Esophagus (tissue), 2 donors: ENCODE measurements at regions not wholly inside any gene's neighbourhood (a gene's known extent, or its start where the extent isn't known, plus 50 kb on each side); places are given as distances from the start of the nearest gene placed in this dataset.
"Not testable (repeated sequence)": the region's sequence is repeated elsewhere in the genome, so short reads cannot be mapped to it uniquely, and the experiment has no call there.

ENCODE experiments used
- H3K27ac ChIP-seq, 2 donors: one replicate each; pipeline ENCODE4 v1.5.1; 2013; ENCODE audit warnings: low read depth in 2 of 2, mild to moderate bottlenecking in 2 of 2, inconsistent platforms in 1 of 2, low read length in 1 of 2, moderate library complexity in 1 of 2
- H3K27me3 ChIP-seq, 2 donors: one replicate each; pipeline ENCODE4 v1.6.1; 2013; ENCODE audit warnings: low read length in 2 of 2, control low read depth in 1 of 2, mild to moderate bottlenecking in 1 of 2; ENCODE audit not compliant: insufficient read depth in 2 of 2, control insufficient read depth in 1 of 2
- H3K36me3 ChIP-seq, 2 donors: one replicate each; pipeline ENCODE4 v1.6.1; 2013; ENCODE audit warnings: low read length in 1 of 2; ENCODE audit not compliant: control insufficient read depth in 2 of 2, insufficient read depth in 2 of 2
- H3K4me1 ChIP-seq, 2 donors: one replicate each; pipeline ENCODE4 v1.6.1; 2013; ENCODE audit warnings: low read length in 1 of 2; ENCODE audit not compliant: control insufficient read depth in 2 of 2, insufficient read depth in 2 of 2
- H3K4me3 ChIP-seq, 2 donors: one replicate each; pipeline ENCODE4 v1.5.1; 2013; ENCODE audit warnings: low read length in 2 of 2, mild to moderate bottlenecking in 2 of 2, low read depth in 1 of 2, moderate library complexity in 1 of 2
- H3K9me3 ChIP-seq, 2 donors: one replicate each; pipeline ENCODE4 v1.6.1; 2013; ENCODE audit warnings: mild to moderate bottlenecking in 2 of 2, low read depth in 1 of 2, low read length in 1 of 2, moderate library complexity in 1 of 2; ENCODE audit not compliant: control insufficient read depth in 2 of 2, insufficient read depth in 1 of 2
- WGBS, 2 donors: extraction: QIAGEN DNeasy Blood & Tissue Kit; methylation state at CpG; one replicate each; pipeline ENCODE4 v1.1.7; 2013; 5-methylcytosine and 5-hydroxymethylcytosine counted together
- donor health status: healthy with polysubstance abuse.
- donor health status: Bipolar disorder and iron deficiency.

- WGBS, 2 donors, result 93 to 95% methylated on average over 31 to 38 of the region's 38 CpGs
- not testable (repeated sequence) for H3K36me3 ChIP-seq, H3K4me1 ChIP-seq, H3K4me3 ChIP-seq, H3K27ac ChIP-seq, H3K27me3 ChIP-seq, H3K9me3 ChIP-seq
Observed at GRCh38 chr4:63942706-63943286, 466.5 kb downstream of the TECRL start.

- 40 to 45% methylated on average over 4 of the region's 4 CpGs for WGBS, 2 donors
- Histone ChIP-seq H3K36me3 (no peaks in the 10 kb centered on the region), H3K4me3 (no peak overlapping the region), H3K4me1 (no peaks in the 10 kb centered on the region), H3K27ac (no peak overlapping the region), H3K9me3 (no peaks in the 10 kb centered on the region), H3K27me3 (no peaks in the 10 kb centered on the region)
Observed at GRCh38 chr4:63937961-63938360, 471.3 kb downstream of the TECRL start.

GRCh38 chr4:63922146-63922545 lies 487.1 kb downstream of the TECRL start:
- Histone ChIP-seq H3K36me3 (no peaks in the 10 kb centered on the region), H3K4me3 (no peak overlapping the region), H3K9me3 (peaks cover 0 to 7% of the 10 kb centered on the region in 2 donors), H3K4me1 (no peaks in the 10 kb centered on the region), H3K27me3 (no peaks in the 10 kb centered on the region), H3K27ac (no peak overlapping the region)
- WGBS, 2 donors, result 73% methylated on average over 8 of the region's 8 CpGs

GRCh38 chr4:63921561-63921960 lies 487.7 kb downstream of the TECRL start:
- Histone ChIP-seq H3K9me3 (peaks cover 0 to 7% of the 10 kb centered on the region in 2 donors), H3K4me1 (no peaks in the 10 kb centered on the region), H3K27me3 (no peaks in the 10 kb centered on the region), H3K36me3 (no peaks in the 10 kb centered on the region), H3K27ac (no peak overlapping the region), H3K4me3 (no peak overlapping the region)
- WGBS, 2 donors, result 86 to 87% methylated on average over 10 of the region's 10 CpGs

GRCh38 chr4:63919636-63920365 lies 489.4 kb downstream of the TECRL start:
- H3K36me3 ChIP-seq, result no peaks in the 10 kb centered on the region
- no peaks in the 10 kb centered on the region for H3K27me3 ChIP-seq
- no peak overlapping the region for H3K27ac ChIP-seq
- no peak overlapping the region for H3K4me3 ChIP-seq
- no peaks in the 10 kb centered on the region for H3K4me1 ChIP-seq
- WGBS, 2 donors, result 66 to 68% methylated on average over 2 of the region's 2 CpGs
- H3K9me3 ChIP-seq, result peaks cover 0 to 7% of the 10 kb centered on the region in 2 donors

GRCh38 chr4:63906660-63907183 lies 502.5 kb downstream of the TECRL start:
- Histone ChIP-seq H3K27me3 (no peaks in the 10 kb centered on the region), H3K9me3 (no peaks in the 10 kb centered on the region), H3K4me3 (no peak overlapping the region), H3K4me1 (no peaks in the 10 kb centered on the region), H3K27ac (no peak overlapping the region), H3K36me3 (no peaks in the 10 kb centered on the region)
- 60 to 63% methylated on average over 2 of the region's 2 CpGs for WGBS, 2 donors

- no peaks in the 10 kb centered on the region for H3K27me3 ChIP-seq
- H3K4me1 ChIP-seq, result no peaks in the 10 kb centered on the region
- no peaks in the 10 kb centered on the region for H3K36me3 ChIP-seq
- 70 to 72% methylated on average over 3 of the region's 3 CpGs for WGBS, 2 donors
- no peak overlapping the region for H3K27ac ChIP-seq
- H3K4me3 ChIP-seq, result no peak overlapping the region
- no peaks in the 10 kb centered on the region for H3K9me3 ChIP-seq
Observed at GRCh38 chr4:63904201-63904600, 505.0 kb downstream of the TECRL start.

GRCh38 chr4:63901304-63901703 lies 507.9 kb downstream of the TECRL start:
- H3K27ac ChIP-seq, result no peak overlapping the region
- no peaks in the 10 kb centered on the region for H3K36me3 ChIP-seq
- 26 to 35% methylated on average over 2 of the region's 2 CpGs for WGBS, 2 donors
- H3K9me3 ChIP-seq, result no peaks in the 10 kb centered on the region
- no peak overlapping the region for H3K4me3 ChIP-seq
- no peaks in the 10 kb centered on the region for H3K4me1 ChIP-seq
- H3K27me3 ChIP-seq, result no peaks in the 10 kb centered on the region

GRCh38 chr4:63898961-63899360 lies 510.3 kb downstream of the TECRL start:
- peaks cover 0 to 3% of the 10 kb centered on the region in 2 donors for H3K9me3 ChIP-seq
- no peak overlapping the region for H3K27ac ChIP-seq
- H3K27me3 ChIP-seq, result no peaks in the 10 kb centered on the region
- H3K4me3 ChIP-seq, result no peak overlapping the region
- H3K4me1 ChIP-seq, result no peaks in the 10 kb centered on the region
- no peaks in the 10 kb centered on the region for H3K36me3 ChIP-seq

- no peak overlapping the region for H3K4me3 ChIP-seq
- H3K27me3 ChIP-seq, result no peaks in the 10 kb centered on the region
- H3K36me3 ChIP-seq, result no peaks in the 10 kb centered on the region
- H3K27ac ChIP-seq, result no peak overlapping the region
- peaks cover 0 to 3% of the 10 kb centered on the region in 2 donors for H3K9me3 ChIP-seq
- no peaks in the 10 kb centered on the region for H3K4me1 ChIP-seq
Observed at GRCh38 chr4:63894161-63894560, 515.1 kb downstream of the TECRL start.
